RKO (cell line): ENCODE measurements at regions not wholly inside any gene's neighbourhood (a gene's known extent, or its start where the extent isn't known, plus 50 kb on each side); places are given as distances from the start of the nearest gene placed in this dataset.
"Not testable (repeated sequence)": the region's sequence is repeated elsewhere in the genome, so short reads cannot be mapped to it uniquely, and the experiment has no call there.

Source experiments
- DNase-seq: peaks from one replicate; pipeline ENCODE4 v3.0.0-alpha.2; 2016; ENCODE audit warnings: low spot score

DNA sequence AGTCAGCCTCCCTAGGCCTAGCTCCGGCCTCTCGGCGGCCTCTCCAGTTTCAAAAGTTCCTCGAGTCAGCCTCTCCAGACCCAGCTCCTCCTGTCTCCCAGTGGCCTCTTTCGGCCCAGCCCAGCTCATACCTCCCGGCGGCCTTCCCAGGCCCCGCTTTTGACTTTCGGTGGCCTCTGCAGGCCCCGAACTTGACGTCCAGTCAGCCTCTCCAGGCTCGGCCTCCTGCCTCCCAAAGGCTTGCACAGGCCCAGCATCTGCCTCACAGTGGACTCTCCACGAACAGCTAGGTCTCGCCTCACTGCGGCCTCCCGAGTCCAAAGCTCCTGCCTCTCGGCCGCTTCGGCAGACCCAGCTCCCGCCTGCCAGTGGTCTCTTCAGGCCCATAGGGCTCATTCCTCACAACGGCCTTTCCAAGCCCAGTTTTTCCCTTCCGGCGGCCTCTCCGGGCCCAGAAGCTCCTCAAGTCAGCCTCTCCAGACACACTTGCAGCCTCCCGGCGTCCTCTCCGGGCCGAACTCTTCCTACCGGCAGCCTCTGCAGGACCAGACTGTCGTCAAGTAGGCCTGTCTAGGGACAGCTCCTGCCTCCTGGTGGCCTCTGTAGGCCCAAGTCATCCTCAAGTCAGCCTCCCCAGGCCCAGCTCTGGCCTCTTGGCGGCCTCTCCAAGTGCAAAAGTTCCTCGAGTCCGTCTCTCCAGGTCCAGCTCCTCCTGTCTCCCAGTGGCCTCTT lies 249.9 kb upstream of the ZNF722 start:
- DNase-seq, result not testable (repeated sequence)

DNA sequence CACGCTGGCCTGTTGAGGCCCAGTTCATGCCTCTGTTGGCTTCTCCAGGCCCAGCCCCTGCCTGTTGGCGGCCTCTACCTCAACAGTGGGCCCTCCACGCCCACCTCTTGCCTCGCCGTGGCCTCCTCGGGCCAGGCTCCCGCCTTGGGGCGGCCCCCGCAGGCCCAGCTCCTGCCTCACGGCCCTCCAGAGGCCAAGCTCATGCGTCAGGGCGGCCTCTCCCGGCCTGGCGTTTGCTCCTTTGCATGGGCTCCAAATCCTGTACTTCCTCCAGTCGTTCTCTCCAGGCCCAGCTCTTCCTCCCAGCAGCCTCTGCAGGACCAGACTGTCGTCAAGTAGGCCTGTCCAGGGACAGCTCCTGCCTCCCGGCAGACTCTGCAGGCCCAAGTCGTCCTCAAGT lies 246.2 kb upstream of the ZNF722 start:
- DNase-seq, result not testable (repeated sequence)

DNA sequence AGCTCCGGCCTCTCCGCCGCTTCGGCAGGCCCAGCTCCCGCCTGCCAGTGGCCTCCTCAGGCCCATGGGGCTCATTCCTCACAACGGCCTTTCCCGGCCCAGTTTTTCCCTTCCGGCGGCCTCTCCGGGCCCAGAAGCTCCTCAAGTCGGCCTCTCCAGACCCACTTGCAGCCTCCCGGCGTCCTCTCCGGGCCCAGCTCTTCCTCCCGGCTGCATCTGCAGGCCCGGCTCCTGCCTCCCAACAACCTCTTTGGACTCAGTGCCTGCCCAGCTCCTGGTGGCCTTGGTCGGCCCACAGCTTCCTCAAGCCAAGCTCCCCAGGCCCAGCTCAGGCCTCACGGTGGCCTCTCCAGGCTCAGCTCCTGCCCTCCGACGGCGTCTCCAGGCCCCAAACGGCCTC lies 245.5 kb upstream of the ZNF722 start:
- DNase-seq, result not testable (repeated sequence)

DNA sequence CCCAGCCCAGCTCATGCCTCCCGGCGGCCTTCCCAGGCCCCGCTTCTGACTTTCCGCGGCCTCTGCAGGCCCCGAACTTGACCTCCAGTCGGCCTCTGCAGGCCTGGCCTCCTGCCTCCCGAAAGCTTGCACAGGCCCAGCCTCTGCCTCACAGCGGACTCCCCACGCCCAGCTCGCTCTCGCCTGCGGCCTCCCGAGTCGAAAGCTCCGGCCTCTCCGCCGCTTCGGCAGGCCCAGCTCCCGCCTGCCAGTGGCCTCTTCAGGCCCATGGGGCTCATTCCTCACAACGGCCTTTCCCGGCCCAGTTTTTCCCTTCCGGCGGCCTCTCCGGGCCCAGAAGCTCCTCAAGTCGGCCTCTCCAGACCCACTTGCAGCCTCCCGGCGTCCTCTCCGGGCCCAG lies 238.4 kb upstream of the ZNF722 start:
- not testable (repeated sequence) for DNase-seq

DNA sequence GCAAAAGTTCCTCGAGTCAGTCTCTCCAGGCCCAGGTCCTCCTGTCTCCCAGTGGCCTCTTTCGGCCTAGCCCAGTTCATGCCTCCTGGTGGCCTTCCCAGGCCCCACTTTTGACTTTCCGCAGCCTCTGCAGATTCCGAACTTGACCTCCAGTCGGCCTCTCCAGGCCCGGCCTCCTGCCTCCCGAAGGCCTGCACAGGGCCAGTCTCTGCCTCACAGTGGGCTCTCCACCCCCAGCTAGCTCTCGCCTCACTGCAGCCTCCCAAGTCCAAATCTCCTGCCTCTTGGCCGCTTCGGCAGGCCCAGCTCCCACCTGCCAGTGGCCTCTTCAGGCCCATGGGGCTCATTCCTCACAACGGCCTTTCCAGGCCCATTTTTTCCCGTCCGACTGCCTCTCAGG lies 233.1 kb upstream of the ZNF722 start:
- DNase-seq, result not testable (repeated sequence)

DNA sequence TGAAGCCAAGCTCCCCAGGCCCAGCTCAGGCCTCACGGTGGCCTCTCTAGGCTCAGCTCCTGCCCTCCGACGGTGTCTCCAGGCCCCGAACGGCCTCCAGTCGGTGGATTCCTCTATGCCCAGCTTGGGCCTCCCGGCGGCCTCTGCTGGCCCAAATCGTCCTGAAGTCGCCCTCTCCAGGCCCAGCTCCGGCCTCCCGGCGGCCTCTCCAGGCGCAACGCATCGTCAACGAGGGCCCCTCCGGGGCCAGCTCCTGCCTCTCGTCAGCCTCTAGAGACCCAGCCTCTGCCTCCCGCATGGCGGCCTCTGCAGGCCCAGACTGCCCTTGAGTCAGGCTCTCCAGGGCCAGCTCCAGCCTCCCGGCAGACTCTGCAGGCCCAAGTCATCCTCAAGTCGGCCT lies 232.5 kb upstream of the ZNF722 start:
- not testable (repeated sequence) for DNase-seq

- DNase-seq, result not testable (repeated sequence)
Measured at GRCh38 chr7:63770162-63770561, 228.5 kb upstream of the ZNF722 start.

GRCh38 chr7:63771389-63772085 lies 227.1 kb upstream of the ZNF722 start:
- DNase-seq, result not testable (repeated sequence)

DNA sequence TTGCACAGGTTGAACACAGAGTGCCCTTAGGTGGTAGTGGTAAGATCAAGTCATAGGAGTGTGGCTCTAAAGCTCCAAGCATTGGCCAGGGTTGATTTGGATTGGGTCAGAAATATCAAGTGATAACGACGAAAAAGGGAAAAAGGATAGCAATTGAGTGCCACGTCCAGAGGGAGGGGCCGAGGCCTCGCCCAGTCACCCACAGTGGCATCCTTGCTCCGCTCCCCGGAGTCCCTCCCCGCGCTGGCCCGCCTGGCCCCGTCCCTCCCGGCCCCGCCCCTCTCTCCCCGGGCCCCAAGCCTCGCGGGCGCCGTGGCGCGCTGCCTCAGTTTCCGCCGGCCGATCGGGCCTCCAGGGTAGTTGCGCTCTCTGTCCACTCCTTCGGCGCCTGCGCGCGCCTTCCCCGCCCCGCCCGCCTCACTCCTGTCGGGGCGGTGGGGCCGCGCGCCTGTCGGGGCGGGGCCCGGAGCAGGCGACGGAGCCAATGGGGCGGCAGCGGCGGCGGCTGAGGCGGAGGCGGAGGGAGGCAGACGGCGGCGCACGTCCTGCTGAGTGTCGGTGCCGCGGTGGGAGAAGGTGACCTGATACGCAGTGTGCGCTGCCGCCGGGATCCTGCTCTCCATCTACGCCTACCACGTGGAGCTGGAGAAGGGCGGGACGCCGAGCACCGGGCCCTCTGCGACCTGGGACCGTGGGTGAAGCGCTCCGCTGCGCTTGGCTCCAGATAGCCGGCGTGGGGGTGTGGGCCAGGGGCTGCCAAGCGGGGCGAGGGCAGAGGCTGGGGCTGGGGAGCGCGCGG lies 209.1 kb upstream of the ZNF722 start:
- peak; percentile 80 for DNase-seq

DNA sequence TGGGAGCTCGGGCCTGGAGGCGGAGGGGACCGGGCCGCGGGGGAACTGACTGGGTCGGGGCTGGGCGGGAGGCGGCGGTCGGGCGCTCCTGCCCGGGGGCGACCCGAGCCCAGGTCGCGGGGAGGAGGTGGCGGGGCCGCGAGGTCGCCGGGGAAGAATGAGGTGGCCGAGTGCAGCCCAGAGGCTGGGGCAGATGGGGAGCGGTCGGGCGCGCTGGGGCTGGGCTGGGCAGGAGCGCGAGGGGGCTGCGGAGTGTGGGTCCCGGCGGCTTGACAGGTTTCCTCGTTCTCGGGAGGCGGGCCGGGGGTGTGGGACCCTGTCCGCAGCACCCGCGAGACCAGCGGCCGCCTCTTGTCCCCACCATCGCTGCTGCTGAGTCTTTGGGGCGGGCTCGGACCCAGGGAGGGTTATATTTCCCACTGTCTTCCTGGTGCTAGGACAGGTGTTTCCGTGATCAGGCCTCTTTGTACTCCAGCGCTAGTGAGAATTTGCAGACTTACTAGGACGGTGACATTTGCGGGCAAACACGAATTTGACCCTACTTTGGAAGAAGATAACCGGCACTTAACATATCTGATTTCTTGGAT lies 208.4 kb upstream of the ZNF722 start:
- peak; percentile 4 for DNase-seq
